Activated CD4-positive, alpha-beta T cell treated with anti-CD3 and anti-CD28 coated beads, Interleukin-2, amount 50 U/mL, for 1 hour (primary cell): ENCODE measurements at regions not wholly inside any gene's neighbourhood (a gene's known extent, or its start where the extent isn't known, plus 50 kb on each side); places are given as distances from the start of the nearest gene placed in this dataset.
"Not testable (repeated sequence)": the region's sequence is repeated elsewhere in the genome, so short reads cannot be mapped to it uniquely, and the experiment has no call there.

Experiments
- DNase-seq: peaks from one replicate; pipeline ENCODE4 v3.0.0-alpha.2; 2020

- DNase-seq, result no peak
Observed at GRCh38 chr15:66865622-66866611, 163.9 kb downstream of the SMAD6 start.

GRCh38 chr15:66866656-66867055, 164.6 kb downstream of the SMAD6 start:
- DNase-seq, result no peak

- no peak for DNase-seq
Observed at GRCh38 chr15:66868918-66869317, 166.9 kb downstream of the SMAD6 start.

- no peak for DNase-seq
Observed at GRCh38 chr15:66870880-66871388, 168.9 kb downstream of the SMAD6 start.

- DNase-seq, result no peak
Observed at GRCh38 chr15:66872405-66872804, 170.4 kb downstream of the SMAD6 start.

GRCh38 chr15:66873331-66873730, 171.3 kb downstream of the SMAD6 start:
- not testable (repeated sequence) for DNase-seq

GRCh38 chr15:66873856-66874255, 171.8 kb downstream of the SMAD6 start:
- DNase-seq, result no peak

- no peak for DNase-seq
Observed at GRCh38 chr15:66875588-66876420, 173.8 kb downstream of the SMAD6 start.

GRCh38 chr15:66876421-66876730, 174.3 kb downstream of the SMAD6 start:
- DNase-seq, result no peak

- DNase-seq, result no peak
Observed at GRCh38 chr15:66876731-66877476, 174.9 kb downstream of the SMAD6 start.

- DNase-seq, result no peak
Observed at GRCh38 chr15:66877477-66878271, 175.6 kb downstream of the SMAD6 start.

GRCh38 chr15:66878761-66879160, 176.7 kb downstream of the SMAD6 start:
- no peak for DNase-seq

- DNase-seq, result no peak
Observed at GRCh38 chr15:66879531-66880368, 177.7 kb downstream of the SMAD6 start.

GRCh38 chr15:66880380-66881155, 178.5 kb downstream of the SMAD6 start:
- no peak for DNase-seq

GRCh38 chr15:66881173-66881905, 179.3 kb downstream of the SMAD6 start:
- no peak for DNase-seq

GRCh38 chr15:66882251-66883020, 180.4 kb downstream of the SMAD6 start:
- no peak for DNase-seq

GRCh38 chr15:66883284-66883911, 181.4 kb downstream of the SMAD6 start:
- no peak for DNase-seq

GRCh38 chr15:66884115-66884622, 181.2 kb upstream of the SMAD3 start:
- no peak for DNase-seq
